HG03135 (cell line): ENCODE measurements at regions not wholly inside any gene's neighbourhood (a gene's known extent, or its start where the extent isn't known, plus 50 kb on each side); places are given as distances from the start of the nearest gene placed in this dataset.

Experiments used
- ATAC-seq: cut with Tn5 transposase; IDR thresholded peaks from one replicate; pipeline ENCODE4 v1.9.1; 2021; ENCODE audit warnings: mild to moderate bottlenecking, moderate library complexity; ENCODE audit not compliant: unreplicated experiment

DNA sequence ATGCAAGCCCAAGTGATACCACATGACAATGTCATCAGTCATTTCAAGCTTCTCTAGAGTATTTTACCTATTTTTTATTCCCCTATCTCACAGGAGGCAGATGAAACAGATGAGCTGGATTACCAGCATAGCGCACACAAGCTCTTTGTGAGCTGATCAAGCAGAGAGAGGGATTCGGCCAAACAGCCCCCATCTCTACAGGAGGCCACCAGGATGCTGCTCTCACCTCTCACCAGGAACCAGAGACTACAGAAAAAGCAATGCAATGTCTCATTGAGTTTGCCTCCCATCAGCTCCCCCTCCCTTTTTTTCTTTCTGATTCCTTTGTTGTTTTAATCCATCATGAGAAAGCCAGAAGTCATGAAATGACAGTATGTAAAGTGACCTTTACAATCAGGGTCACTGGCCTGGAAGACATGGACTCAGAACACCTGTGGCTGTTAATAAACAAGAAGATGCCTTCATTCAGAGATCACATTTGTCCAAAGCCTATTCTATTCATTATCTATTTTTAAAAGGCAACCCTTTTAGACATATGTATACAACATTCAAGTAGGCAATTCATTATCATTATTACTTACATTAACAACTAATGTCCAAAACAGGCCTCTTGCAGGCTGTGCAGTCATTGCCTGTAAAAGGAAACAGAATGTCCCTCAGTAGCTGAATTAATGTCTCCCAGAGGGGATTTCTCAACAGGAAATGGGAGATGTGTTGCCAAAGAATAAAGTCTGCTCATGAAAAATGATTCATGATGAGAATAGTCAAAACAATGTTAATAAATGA is 656.6 kb downstream of the TBC1D4 start:
- ATAC-seq: no peak

DNA sequence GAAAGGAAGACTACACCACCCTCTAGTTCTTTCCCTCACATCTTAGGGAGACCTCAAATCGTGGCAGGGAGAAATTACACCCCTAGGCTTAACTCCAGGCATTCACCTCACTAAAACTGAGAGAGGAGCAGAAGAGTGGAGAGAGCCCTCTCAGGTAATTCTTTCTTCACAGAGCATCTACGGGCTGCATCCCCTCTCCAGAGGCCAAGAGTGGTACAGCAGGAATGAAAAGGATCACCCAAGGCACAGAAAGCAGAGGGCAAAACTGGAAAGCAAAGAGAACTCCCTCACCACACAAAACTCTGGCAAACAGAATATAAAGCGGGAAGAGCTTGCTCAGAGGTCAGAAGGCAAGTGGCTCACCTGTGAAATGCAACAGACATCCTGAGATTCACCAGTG is 661.2 kb downstream of the TBC1D4 start:
- ATAC-seq: no peak

- ATAC-seq: no peak
Observed at GRCh38 chr13:74819549-74819948, 662.4 kb downstream of the TBC1D4 start.

GRCh38 chr13:74816737-74817136 is 665.2 kb downstream of the TBC1D4 start:
- no peak for ATAC-seq

DNA sequence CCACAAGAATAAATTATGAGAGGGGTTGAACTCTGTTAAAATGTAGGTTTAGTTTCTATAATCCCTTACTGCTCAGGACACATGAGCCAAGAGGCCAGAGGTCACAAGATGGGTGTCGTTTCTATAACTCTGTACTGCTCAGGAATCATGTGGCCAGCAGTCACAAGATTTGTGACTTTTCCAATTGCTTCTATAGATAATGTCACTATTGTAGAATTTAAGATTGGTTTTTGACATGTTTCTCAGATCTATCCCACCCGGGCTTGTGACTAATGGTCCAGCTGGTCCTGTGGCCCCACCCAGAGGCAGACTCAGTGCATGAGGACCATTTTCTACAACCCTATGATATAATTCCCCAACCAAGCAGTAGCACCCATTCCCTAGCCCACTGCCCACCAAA is 662.0 kb upstream of the KLF12 start:
- ATAC-seq: no peak

DNA sequence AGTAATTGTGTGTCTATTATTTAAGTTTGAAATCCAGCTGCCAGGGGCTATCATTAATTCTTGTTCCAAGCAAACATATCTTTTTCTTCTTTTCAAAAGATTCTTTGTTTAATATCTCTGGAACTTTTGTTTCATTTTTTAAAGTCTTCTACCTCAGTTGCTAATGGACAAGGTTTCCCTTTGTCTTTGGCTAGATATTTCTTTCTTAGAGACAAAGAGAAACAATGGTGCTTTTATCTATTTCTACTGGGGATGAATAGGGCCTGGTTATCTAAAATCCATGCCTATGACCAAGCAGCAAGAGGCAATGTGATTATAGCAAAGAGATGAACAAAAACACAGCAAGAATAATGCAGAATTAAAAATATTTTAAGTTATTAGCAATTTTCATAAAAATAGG is 661.3 kb upstream of the KLF12 start:
- no peak for ATAC-seq

- no peak for ATAC-seq
Observed at GRCh38 chr13:74794582-74794981, 660.4 kb upstream of the KLF12 start.

DNA sequence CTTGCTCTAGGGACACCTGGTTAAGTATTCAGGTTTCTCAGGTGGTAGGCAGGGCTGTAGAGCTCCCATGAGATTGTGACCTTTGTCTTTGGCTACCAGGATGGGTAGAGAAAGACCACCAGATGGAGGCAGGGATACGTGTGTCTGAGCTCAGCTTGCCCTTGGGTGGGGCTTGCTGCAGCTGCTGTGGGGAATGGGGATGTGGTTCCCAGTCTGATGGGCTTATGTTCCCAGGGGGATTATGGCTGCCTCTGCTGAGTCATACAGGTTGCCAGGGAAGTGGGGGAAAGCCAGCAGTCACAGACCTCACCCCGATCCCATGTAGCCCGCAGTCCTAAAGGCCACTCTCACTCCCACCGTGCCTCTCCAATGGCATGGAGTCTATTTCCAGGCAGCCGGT is 659.9 kb upstream of the KLF12 start:
- no peak for ATAC-seq

DNA sequence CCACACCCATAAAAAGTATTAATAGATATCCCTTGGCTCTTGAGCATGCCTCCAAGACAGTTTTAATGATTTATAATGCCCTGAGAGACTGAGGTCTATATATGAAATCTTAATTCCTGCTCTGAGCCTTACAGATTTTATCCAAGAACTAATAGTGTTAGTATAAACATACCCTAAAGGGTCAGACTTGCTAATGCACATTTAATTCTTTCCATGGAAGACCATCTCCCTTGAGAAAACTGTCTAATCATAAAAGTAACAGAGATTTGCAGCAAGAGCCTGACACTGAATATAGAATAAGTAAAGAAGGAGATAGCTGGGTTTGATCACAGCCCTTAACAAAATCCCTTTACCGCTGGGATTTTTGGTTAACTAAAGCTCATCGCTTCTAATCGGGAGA is 650.8 kb upstream of the KLF12 start:
- ATAC-seq: no peak

GRCh38 chr13:74778946-74779345 is 644.7 kb upstream of the KLF12 start:
- ATAC-seq: no peak

- ATAC-seq: no peak
Observed at GRCh38 chr13:74778087-74778486, 643.9 kb upstream of the KLF12 start.

DNA sequence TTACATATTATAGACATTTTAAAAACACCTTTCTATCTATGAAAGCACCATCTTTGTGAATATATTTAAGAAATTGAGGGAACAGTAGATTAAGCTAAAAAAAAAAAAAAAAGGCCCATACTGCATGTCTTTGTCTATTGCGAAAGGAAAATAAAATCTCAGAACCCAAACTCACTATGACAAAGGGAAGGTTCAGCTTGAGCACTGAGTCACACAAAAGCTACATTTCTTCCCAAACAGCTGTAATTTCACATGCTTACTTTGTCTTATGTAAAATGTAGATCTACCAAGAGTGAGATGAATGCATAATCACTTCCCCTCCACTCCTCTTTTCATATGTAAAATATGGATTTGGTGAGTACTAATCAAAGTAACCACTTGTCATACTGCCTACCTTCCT is 640.1 kb upstream of the KLF12 start:
- ATAC-seq: no peak

DNA sequence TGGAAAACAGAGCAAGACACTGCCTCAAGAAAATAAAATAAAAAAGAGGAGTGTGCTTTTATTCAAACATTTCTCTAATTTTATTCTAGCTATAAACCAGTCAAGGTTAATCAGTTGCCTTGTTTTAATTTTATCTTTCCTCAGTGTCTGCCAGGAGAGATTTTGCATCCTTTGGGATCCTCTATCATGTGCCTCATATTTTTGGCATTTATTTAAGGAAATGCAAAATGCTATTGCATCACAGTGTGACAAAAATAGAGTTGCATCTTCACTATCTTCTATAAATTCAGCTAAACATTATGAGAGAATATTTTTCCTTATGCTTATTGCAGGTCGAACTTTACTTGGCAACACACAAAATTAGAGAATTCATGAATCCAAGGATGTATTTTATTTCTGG is 639.0 kb upstream of the KLF12 start:
- ATAC-seq: no peak

GRCh38 chr13:74771964-74772363 is 637.8 kb upstream of the KLF12 start:
- ATAC-seq: no peak

- no peak for ATAC-seq
Observed at GRCh38 chr13:74770361-74770760, 636.2 kb upstream of the KLF12 start.

DNA sequence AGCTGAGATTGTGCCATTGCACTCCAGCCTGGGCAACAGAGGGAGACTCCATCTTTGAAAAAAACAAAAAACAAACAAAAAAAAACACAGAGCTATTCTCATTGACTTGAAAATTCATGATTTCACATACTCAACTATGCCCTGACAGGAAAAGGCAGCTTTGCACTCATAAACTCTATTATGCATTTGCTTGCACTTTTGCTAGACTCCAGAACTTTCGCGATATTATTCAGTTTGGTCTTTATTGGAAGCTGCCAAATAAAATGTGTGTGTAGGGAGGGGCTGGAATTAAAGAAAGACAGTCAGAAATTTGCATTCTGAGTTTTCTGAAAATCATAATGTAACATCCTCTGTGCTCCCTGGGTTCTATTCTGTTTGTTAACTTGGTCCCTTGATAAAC is 635.1 kb upstream of the KLF12 start:
- no peak for ATAC-seq

GRCh38 chr13:74768521-74769085 is 634.4 kb upstream of the KLF12 start:
- no peak for ATAC-seq

- no peak for ATAC-seq
Observed at GRCh38 chr13:74767050-74767449, 632.8 kb upstream of the KLF12 start.

DNA sequence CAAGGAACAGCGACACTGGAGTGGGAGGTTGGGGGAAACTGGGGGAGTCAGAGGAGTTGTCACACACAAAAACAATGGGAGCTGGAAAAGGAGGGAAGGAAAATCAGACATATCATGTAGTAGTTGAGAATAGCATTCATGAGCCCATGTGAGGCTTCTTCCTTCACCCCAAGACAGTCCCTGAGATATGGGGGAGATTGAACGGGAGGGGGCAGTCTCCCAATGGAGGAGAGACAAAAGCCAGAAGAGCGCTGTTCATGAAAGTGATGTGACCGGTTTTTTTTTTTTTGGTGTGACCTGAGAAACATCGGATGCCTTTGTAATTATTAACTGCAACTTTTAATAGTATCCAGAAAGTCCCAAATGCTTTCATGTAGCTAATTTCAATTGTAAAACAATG is 631.8 kb upstream of the KLF12 start:
- ATAC-seq: no peak

DNA sequence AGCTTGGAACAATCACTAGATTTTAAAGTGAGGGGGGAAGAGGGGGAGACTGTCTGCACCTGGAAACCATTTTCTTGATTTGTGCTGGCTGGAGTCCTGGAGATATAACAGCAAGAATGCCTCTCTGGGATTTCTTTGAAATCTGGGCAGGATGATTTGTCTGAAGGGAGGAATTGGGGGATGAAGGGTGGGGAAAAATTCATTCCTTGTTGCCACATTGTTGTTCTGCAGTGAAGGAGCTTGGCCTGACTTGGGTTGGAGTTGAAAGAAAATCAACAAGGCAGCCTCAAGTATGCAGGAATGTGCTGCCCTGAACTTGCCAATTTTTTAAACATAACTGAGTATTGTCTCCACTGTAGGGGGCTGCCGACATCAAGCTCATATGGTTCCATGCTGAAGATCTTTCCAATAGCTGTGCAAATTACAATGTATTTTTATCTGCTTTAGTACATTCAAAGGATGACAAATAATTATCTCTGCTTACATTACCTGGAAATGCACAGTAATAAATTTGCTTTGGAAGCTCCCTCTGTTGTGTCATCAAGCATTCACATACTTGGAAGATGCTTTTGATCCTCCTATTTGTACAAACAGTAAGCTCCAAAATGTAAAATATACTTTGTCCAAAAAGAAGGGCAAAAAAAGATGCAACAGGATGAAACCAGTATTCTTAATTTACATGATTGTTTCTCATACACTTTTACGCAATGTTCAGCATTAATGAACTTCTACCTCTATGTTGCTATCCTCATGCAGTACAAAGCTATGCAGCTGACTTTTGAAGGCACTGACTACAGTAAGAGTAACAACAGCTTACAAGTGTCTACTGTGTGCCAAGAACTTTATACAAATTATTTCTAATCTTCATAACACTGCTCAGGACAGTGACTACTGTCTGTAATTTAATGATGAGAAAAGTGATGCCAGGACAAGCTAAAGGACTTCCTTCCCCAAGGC is 627.9 kb upstream of the KLF12 start:
- no peak for ATAC-seq

GRCh38 chr13:74758188-74758587 is 624.0 kb upstream of the KLF12 start:
- no peak for ATAC-seq

DNA sequence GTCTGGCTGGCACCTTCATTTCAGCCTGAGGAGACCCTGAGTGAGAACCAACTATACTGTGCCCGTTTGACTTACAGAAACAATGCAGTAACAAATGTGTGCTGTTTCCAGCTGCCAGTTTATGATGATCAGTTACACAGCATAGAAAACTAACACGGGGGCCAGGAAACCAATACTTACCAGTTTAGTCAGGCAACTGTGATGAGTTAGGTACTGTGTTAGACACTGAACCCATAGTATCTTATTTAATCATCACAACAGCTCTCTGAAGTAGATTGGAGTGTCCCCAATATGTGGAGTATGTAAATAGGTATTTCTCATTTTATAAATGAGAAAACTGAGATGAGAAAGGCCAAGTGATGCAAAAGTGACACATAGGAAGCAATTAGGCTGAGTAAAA is 620.9 kb upstream of the KLF12 start:
- ATAC-seq: no peak
